IMR-90 (cell line): ENCODE measurements at regions not wholly inside any gene's neighbourhood (a gene's known extent, or its start where the extent isn't known, plus 50 kb on each side); places are given as distances from the start of the nearest gene placed in this dataset.

Experiments used
- CTCF ChIP-seq: conservative IDR thresholded peaks from 2 replicates; pipeline ENCODE4 v1.5.1; 2012; ENCODE audit warnings: mild to moderate bottlenecking, low read depth, low read length, improper control_type of control experiment
- RFX5 ChIP-seq: IDR thresholded peaks from 2 replicates; pipeline ENCODE4 v1.8.0; 2012; ENCODE audit warnings: low read depth, mild to moderate bottlenecking, low read length, moderate library complexity

GRCh38 chr1:37306461-37306860 is 167.9 kb upstream of the ZC3H12A start:
- TF ChIP-seq CTCF (no peak), RFX5 (no peak)
